ENCODE measurements at regions not wholly inside any gene's neighbourhood (a gene's known extent, or its start where the extent isn't known, plus 50 kb on each side); places are given as distances from the start of the nearest gene placed in this dataset.

DNA sequence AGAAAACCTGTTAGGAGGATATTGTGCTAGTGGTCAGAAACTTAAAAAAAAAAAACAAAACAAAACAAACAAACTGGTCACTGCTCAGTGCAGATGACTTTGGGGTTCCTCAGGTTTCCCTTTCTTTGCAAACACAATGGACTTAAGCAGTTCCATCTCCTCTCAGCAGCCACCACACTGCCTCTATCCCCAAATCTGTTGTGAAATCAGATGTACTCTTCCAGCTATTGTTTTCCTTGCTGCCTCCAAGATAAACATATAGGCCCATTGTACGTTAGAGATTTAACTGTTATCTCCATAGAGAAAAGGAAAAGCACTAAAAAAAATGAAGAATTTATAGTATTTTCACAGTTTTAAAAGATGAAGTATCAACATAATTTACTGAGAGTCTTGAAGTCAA, 147.1 kb downstream of the MPP7 start:
- TF ChIP-seq, protein P1, sequence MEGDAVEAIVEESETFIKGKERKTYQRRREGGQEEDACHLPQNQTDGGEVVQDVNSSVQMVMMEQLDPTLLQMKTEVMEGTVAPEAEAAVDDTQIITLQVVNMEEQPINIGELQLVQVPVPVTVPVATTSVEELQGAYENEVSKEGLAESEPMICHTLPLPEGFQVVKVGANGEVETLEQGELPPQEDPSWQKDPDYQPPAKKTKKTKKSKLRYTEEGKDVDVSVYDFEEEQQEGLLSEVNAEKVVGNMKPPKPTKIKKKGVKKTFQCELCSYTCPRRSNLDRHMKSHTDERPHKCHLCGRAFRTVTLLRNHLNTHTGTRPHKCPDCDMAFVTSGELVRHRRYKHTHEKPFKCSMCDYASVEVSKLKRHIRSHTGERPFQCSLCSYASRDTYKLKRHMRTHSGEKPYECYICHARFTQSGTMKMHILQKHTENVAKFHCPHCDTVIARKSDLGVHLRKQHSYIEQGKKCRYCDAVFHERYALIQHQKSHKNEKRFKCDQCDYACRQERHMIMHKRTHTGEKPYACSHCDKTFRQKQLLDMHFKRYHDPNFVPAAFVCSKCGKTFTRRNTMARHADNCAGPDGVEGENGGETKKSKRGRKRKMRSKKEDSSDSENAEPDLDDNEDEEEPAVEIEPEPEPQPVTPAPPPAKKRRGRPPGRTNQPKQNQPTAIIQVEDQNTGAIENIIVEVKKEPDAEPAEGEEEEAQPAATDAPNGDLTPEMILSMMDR (conservative IDR thresholded peaks at IDR 0.05; ENCODE audit: low read depth, low read length) = no peak
- no peak for TF ChIP-seq EZH2 (IDR thresholded peaks at IDR 0.05; ENCODE audit: borderline replicate concordance, low read depth, low read length, poor library complexity, severe bottlenecking)
